ENCODE measurements at regions not wholly inside any gene's neighbourhood (a gene's known extent, or its start where the extent isn't known, plus 50 kb on each side); places are given as distances from the start of the nearest gene placed in this dataset.

DNA sequence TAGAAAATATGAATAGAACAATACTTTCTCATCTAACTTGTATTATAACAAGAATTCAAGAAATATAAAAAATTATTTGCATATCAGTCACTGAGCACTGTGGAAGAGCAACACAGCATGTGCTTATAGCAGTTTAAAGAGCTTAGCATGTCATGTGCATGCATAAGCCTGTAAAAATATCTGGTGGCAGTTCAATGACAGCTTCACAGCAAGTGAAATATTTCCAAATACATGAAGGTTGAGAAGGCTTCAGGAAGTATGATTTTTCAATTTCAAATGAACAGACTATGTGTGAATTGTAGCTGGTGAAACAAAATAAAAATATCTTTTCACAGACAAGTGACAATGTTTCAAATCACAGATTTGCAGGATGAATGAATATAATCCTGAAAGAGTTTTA is 128.5 kb downstream of the PRDM9 start:
- Histone ChIP-seq H3K79me2 (ENCODE audit: insufficient read depth, low read length) (no peaks in the 10 kb centered on the region), H3F3A (ENCODE audit: low read depth) (no peaks in the 10 kb centered on the region), H4K20me1 (ENCODE audit: insufficient read depth, low read length, poor library complexity, severe bottlenecking) (no peaks in the 10 kb centered on the region), H3K36me3 (ENCODE audit: insufficient read depth, low read length) (no peaks in the 10 kb centered on the region), H3K27me3 (ENCODE audit: insufficient read depth, low read length, poor library complexity, severe bottlenecking) (no peaks in the 10 kb centered on the region), H3K9me2 (replicated peaks; ENCODE audit: low read depth, low read length) (no peaks in the 10 kb centered on the region), H3K9me3 (ENCODE audit: insufficient read depth, low read depth, low read length) (no peaks in the 10 kb centered on the region), H3K4me3 (ENCODE audit: low read length, poor library complexity, severe bottlenecking) (no peak overlapping the region), H3K4me1 (ENCODE audit: insufficient read depth, low read length, poor library complexity, severe bottlenecking) (no peaks in the 10 kb centered on the region), H2AFZ (ENCODE audit: low read length) (no peak overlapping the region), H3K4me2 (ENCODE audit: low read depth, low read length, poor library complexity, severe bottlenecking) (no peak overlapping the region), H3K9ac (ENCODE audit: low read depth, low read length, poor library complexity, severe bottlenecking) (no peak overlapping the region)
- TF ChIP-seq EZH2phosphoT487 (IDR thresholded peaks at IDR 0.05; ENCODE audit: borderline replicate concordance) = no peak
- TF ChIP-seq, protein P1, sequence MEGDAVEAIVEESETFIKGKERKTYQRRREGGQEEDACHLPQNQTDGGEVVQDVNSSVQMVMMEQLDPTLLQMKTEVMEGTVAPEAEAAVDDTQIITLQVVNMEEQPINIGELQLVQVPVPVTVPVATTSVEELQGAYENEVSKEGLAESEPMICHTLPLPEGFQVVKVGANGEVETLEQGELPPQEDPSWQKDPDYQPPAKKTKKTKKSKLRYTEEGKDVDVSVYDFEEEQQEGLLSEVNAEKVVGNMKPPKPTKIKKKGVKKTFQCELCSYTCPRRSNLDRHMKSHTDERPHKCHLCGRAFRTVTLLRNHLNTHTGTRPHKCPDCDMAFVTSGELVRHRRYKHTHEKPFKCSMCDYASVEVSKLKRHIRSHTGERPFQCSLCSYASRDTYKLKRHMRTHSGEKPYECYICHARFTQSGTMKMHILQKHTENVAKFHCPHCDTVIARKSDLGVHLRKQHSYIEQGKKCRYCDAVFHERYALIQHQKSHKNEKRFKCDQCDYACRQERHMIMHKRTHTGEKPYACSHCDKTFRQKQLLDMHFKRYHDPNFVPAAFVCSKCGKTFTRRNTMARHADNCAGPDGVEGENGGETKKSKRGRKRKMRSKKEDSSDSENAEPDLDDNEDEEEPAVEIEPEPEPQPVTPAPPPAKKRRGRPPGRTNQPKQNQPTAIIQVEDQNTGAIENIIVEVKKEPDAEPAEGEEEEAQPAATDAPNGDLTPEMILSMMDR (conservative IDR thresholded peaks at IDR 0.05; ENCODE audit: low read length) = no peak

DNA sequence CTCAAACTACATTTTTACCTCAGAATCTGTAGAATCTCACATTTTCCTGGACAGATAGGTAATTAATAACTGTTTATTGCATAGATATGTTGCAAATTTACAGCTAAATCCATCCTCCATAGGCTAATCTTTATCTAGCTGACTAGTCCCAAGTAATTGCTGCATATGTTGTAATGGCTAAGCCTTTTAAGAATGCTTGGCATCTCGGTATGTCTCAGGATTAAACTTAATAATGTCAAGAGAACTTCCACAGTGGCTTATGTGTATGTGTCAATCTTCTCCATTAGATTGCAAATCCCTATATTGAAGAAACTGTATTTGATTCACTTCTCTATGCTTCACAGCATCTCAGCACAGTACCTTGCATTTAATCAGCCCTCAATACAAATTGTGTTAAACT is 131.9 kb downstream of the PRDM9 start:
- no peaks in the 10 kb centered on the region for H3F3A ChIP-seq (ENCODE audit: low read depth)
- H4K20me1 ChIP-seq (ENCODE audit: insufficient read depth, low read length, poor library complexity, severe bottlenecking) = no peaks in the 10 kb centered on the region
- no peaks in the 10 kb centered on the region; the same call in 1 of the 2 replicates for H3K9me3 ChIP-seq (ENCODE audit: insufficient read depth, low read depth, low read length)
- H3K27me3 ChIP-seq (ENCODE audit: insufficient read depth, low read length, poor library complexity, severe bottlenecking) = no peaks in the 10 kb centered on the region
- H3K9ac ChIP-seq (ENCODE audit: low read depth, low read length, poor library complexity, severe bottlenecking) = no peak overlapping the region
- TF ChIP-seq EZH2phosphoT487 (IDR thresholded peaks at IDR 0.05; ENCODE audit: borderline replicate concordance) = no peak
- TF ChIP-seq, protein P1 (conservative IDR thresholded peaks at IDR 0.05; ENCODE audit: low read length) = no peak
- H3K4me3 ChIP-seq (ENCODE audit: low read length, poor library complexity, severe bottlenecking) = no peak overlapping the region
- no peak overlapping the region for H2AFZ ChIP-seq (ENCODE audit: low read length)
- H3K4me1 ChIP-seq (ENCODE audit: insufficient read depth, low read length, poor library complexity, severe bottlenecking) = no peaks in the 10 kb centered on the region
- no peak overlapping the region for H3K4me2 ChIP-seq (ENCODE audit: low read depth, low read length, poor library complexity, severe bottlenecking)
- H3K36me3 ChIP-seq (ENCODE audit: insufficient read depth, low read length) = no peaks in the 10 kb centered on the region
- no peaks in the 10 kb centered on the region for H3K9me2 ChIP-seq (replicated peaks; ENCODE audit: low read depth, low read length)
- no peaks in the 10 kb centered on the region for H3K79me2 ChIP-seq (ENCODE audit: insufficient read depth, low read length)

DNA sequence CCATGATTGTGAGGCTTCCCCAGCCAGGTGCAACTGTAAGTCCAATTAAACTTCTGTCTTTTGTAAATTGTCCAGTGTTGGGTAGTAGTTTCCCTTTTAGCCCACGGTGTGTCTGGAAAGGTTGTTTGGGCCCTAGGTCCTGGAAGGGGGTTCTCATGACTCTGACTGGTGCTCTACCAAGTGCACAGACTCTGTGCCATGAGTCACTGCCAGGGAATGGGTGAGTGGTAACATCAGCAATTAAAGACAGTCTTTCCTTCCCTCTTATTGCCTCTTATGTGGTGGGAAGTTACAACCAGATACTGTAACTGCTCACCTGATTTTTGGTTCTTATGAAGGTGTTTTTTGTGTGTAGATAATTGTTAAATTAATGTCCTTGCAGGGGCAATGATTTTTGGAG is 141.2 kb downstream of the PRDM9 start:
- Histone ChIP-seq H3F3A (ENCODE audit: low read depth) (no peaks in the 10 kb centered on the region), H3K79me2 (ENCODE audit: insufficient read depth, low read length) (no peaks in the 10 kb centered on the region), H2AFZ (ENCODE audit: low read length) (no peak overlapping the region), H3K4me1 (ENCODE audit: insufficient read depth, low read length, poor library complexity, severe bottlenecking) (no peaks in the 10 kb centered on the region), H3K9ac (ENCODE audit: low read depth, low read length, poor library complexity, severe bottlenecking) (no peak overlapping the region), H3K4me3 (ENCODE audit: low read length, poor library complexity, severe bottlenecking) (no peak overlapping the region), H3K9me2 (replicated peaks; ENCODE audit: low read depth, low read length) (no peaks in the 10 kb centered on the region), H3K4me2 (ENCODE audit: low read depth, low read length, poor library complexity, severe bottlenecking) (no peak overlapping the region), H4K20me1 (ENCODE audit: insufficient read depth, low read length, poor library complexity, severe bottlenecking) (no peaks in the 10 kb centered on the region), H3K36me3 (ENCODE audit: insufficient read depth, low read length) (no peaks in the 10 kb centered on the region), H3K27me3 (ENCODE audit: insufficient read depth, low read length, poor library complexity, severe bottlenecking) (no peaks in the 10 kb centered on the region), H3K9me3 (ENCODE audit: insufficient read depth, low read depth, low read length) (no peaks in the 10 kb centered on the region)
- no peak for TF ChIP-seq EZH2phosphoT487 (IDR thresholded peaks at IDR 0.05; ENCODE audit: borderline replicate concordance)
- TF ChIP-seq, protein P1 (conservative IDR thresholded peaks at IDR 0.05; ENCODE audit: low read length) = no peak

Data from Loucy (cell line).